GM23248 (cell line): ENCODE measurements at regions not wholly inside any gene's neighbourhood (a gene's known extent, or its start where the extent isn't known, plus 50 kb on each side); places are given as distances from the start of the nearest gene placed in this dataset.

Experiments used
- DNase-seq: peaks from one replicate; pipeline ENCODE4 v3.0.0-alpha.2; 2015
- H2AFZ ChIP-seq: fragments of 200-600 bp; sonication (generic); 2 replicates; pipeline ENCODE4 v1.6.1; 2016; ENCODE audit warnings: antibody characterized with exemption
- H3F3A ChIP-seq: fragments of 200-600 bp; sonication (generic); 2 replicates; pipeline ENCODE4 v1.6.1; 2016; ENCODE audit warnings: mild to moderate bottlenecking, antibody characterized with exemption, mixed run types; ENCODE audit not compliant: insufficient read depth
- H3K27ac ChIP-seq: fragments of 200-600 bp; sonication (generic); 2 replicates; pipeline ENCODE4 v1.5.1; 2016; ENCODE audit warnings: mild to moderate bottlenecking
- H3K27me3 ChIP-seq: fragments of 200-600 bp; sonication (generic); replicated peaks from 2 replicates; pipeline ENCODE4 v1.6.1; 2016; ENCODE audit warnings: mild to moderate bottlenecking; ENCODE audit not compliant: insufficient read depth
- H3K36me3 ChIP-seq: fragments of 200-600 bp; sonication (generic); 2 replicates; pipeline ENCODE4 v1.6.1; 2016; ENCODE audit warnings: low read depth, mild to moderate bottlenecking
- H3K4me1 ChIP-seq: fragments of 200-600 bp; sonication (generic); 2 replicates; pipeline ENCODE4 v1.6.1; 2016; ENCODE audit warnings: mild to moderate bottlenecking; ENCODE audit not compliant: insufficient read depth
- H3K4me2 ChIP-seq: fragments of 200-600 bp; sonication (generic); one replicate; pipeline ENCODE4 v1.6.1; 2016; ENCODE audit warnings: mild to moderate bottlenecking; ENCODE audit not compliant: unreplicated experiment
- H3K4me3 ChIP-seq: fragments of 200-600 bp; sonication (generic); 2 replicates; pipeline ENCODE4 v1.5.1; 2016; ENCODE audit warnings: mild to moderate bottlenecking
- H3K79me2 ChIP-seq: fragments of 200-600 bp; sonication (generic); 2 replicates; pipeline ENCODE4 v1.6.1; 2016; ENCODE audit warnings: mild to moderate bottlenecking; ENCODE audit not compliant: insufficient read depth
- H3K9ac ChIP-seq: fragments of 200-600 bp; sonication (generic); 2 replicates; pipeline ENCODE4 v1.6.1; 2016; ENCODE audit warnings: mild to moderate bottlenecking
- H3K9me2 ChIP-seq: fragments of 200-600 bp; sonication (generic); 2 replicates; pipeline ENCODE4 v1.6.1; 2016; ENCODE audit warnings: mixed run types, mild to moderate bottlenecking, moderate library complexity; ENCODE audit not compliant: insufficient read depth
- H3K9me3 ChIP-seq: fragments of 200-600 bp; sonication (generic); one replicate; pipeline ENCODE4 v1.6.1; 2017; ENCODE audit warnings: low read depth
- H4K20me1 ChIP-seq: fragments of 200-600 bp; sonication (generic); 2 replicates; pipeline ENCODE4 v1.6.0; 2016; ENCODE audit not compliant: insufficient read depth
- EZH2 ChIP-seq: fragments of 200-600 bp; sonication (generic); IDR thresholded peaks from 2 replicates; pipeline ENCODE4 v1.6.1; 2018; ENCODE audit warnings: antibody characterized with exemption, mild to moderate bottlenecking; ENCODE audit not compliant: insufficient read depth, poor library complexity, severe bottlenecking
- EZH2phosphoT487 ChIP-seq: fragments of 200-600 bp; sonication (generic); IDR thresholded peaks from 2 replicates; pipeline ENCODE4 v1.6.1; 2018; ENCODE audit warnings: antibody characterized with exemption, moderate library complexity, mild to moderate bottlenecking, low read depth; ENCODE audit not compliant: insufficient read depth
- WGBS, 2 experiments: methylation state at CpG; one replicate each; pipeline ENCODE4 v1.1.6; 2015 to 2017; ENCODE audit warnings: low lambda C conversion rate in 2 of 2, low coverage in 1 of 2; ENCODE audit errors: missing lambda C conversion rate in 2 of 2; 5-methylcytosine and 5-hydroxymethylcytosine counted together
- in situ Hi-C: fragments of 300-500 bp; cut with MboI; formaldehyde crosslinking; loops from 2 replicates; pipeline ENCODE4 v1.15.0; 2020

DNA sequence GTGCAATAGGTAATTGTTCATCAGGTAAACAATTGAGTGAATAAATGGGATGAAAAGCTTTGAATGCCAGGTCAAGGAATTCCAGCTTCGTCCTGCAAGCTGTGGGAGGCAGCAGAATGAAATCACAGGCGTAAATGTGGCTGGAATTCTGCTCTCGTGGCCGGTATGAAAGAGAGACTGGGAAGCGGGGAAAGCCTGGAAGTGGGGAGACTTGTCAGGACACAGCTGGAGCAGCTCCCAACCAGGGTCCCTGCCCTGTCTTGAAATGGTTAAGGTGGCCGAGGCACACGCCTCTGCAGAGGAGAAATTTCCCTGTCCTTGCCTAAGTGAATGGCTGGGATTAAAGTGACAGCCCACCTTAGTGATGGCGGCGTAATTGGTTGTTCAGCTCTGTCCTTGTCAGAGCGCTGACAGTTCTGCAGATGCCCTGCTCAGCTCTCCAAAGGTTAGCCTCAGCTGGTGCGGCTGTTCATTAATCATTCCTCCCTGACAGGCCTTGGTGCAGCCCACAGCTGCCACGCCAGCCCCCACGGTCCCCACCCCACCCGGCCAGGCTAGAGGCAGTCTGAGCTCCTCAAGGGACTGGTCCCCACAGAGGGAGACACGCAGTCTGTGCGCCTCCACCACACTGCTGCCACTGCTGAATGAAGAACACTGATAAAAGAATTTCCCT lies 398.3 kb upstream of the POU3F1 start:
- Histone ChIP-seq H4K20me1 (no peaks in the 10 kb centered on the region), H3K4me1 (peaks cover 11% of the 10 kb centered on the region), H3K9me2 (no peaks in the 10 kb centered on the region), H3K79me2 (no peaks in the 10 kb centered on the region), H3K4me3 (peak overlapping the region; percentile 40; the same call in 1 of the 2 replicates), H3K27ac (no peak overlapping the region), H2AFZ (no peak overlapping the region), H3K4me2 (peak overlapping the region; percentile 21), H3K36me3 (no peaks in the 10 kb centered on the region), H3K9me3 (no peaks in the 10 kb centered on the region), H3F3A (peaks cover 10% of the 10 kb centered on the region; the same call in 1 of the 2 replicates), H3K9ac (no peak overlapping the region), H3K27me3 (peaks cover 3% of the 10 kb centered on the region; the same call in 1 of the 2 replicates)
- in situ Hi-C loops = no loop called here
- WGBS, 2 experiments = 11 to 14% methylated on average over 16 of the region's 16 CpGs
- TF ChIP-seq EZH2phosphoT487 = no peak
- TF ChIP-seq EZH2 = no peak
- peak; percentile 19 for DNase-seq

GRCh38 chr1:38444311-38444710 lies 397.7 kb upstream of the POU3F1 start:
- Histone ChIP-seq H3K9me2 (no peaks in the 10 kb centered on the region), H4K20me1 (no peaks in the 10 kb centered on the region), H3K9ac (no peak overlapping the region), H3K4me2 (peak overlapping the region; percentile 21), H3F3A (peaks cover 10% of the 10 kb centered on the region; the same call in 1 of the 2 replicates), H2AFZ (no peak overlapping the region), H3K4me3 (peak overlapping the region; percentile 40; the same call in 1 of the 2 replicates), H3K79me2 (no peaks in the 10 kb centered on the region), H3K36me3 (no peaks in the 10 kb centered on the region), H3K9me3 (no peaks in the 10 kb centered on the region), H3K27me3 (peaks cover 3% of the 10 kb centered on the region; the same call in 1 of the 2 replicates), H3K4me1 (peaks cover 11% of the 10 kb centered on the region), H3K27ac (no peak overlapping the region)
- TF ChIP-seq EZH2phosphoT487 (no peak), EZH2 (no peak)
- peak; percentile 80 for DNase-seq
- WGBS, 2 experiments = 1 to 3% methylated on average over 4 of the region's 4 CpGs
- in situ Hi-C loops = no loop called here

- H3K27ac ChIP-seq = no peak overlapping the region
- no peak overlapping the region for H3K4me3 ChIP-seq
- 0 out of 2 replicates have a peak, but pooled peaks cover 3% of the 10 kb centered on the region for H3K27me3 ChIP-seq
- no peaks in the 10 kb centered on the region for H3K36me3 ChIP-seq
- in situ Hi-C loops = no loop called here
- TF ChIP-seq EZH2 (no peak), EZH2phosphoT487 (no peak)
- H3K9me2 ChIP-seq = no peaks in the 10 kb centered on the region
- no peak overlapping the region for H3K9ac ChIP-seq
- H3K9me3 ChIP-seq = no peaks in the 10 kb centered on the region
- H4K20me1 ChIP-seq = no peaks in the 10 kb centered on the region
- no peak overlapping the region for H3K4me2 ChIP-seq
- peaks cover 11% of the 10 kb centered on the region for H3K4me1 ChIP-seq
- H3F3A ChIP-seq = peaks cover 10% of the 10 kb centered on the region; the same call in 1 of the 2 replicates
- H3K79me2 ChIP-seq = no peaks in the 10 kb centered on the region
- no peak for DNase-seq
- no peak overlapping the region for H2AFZ ChIP-seq
Observed at GRCh38 chr1:38440402-38440801, 393.8 kb upstream of the POU3F1 start.

DNA sequence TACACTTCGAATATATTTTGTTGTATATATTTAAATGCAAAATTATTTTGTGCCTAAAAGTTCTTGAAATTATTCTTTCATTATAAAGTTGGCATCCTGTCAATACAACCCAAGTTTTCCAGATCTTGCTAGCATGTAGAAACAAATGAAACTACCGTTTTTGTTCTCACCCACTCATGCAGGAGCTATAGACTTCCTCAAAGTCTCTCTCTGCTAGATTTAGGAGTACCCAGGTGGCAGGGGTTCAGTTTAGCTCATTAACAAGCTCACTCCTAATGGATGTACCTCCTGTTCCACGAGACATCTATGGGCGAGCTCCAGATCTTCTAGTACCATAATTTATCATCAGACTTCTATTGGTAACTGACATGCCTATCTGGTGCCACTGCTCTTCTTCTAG lies 390.2 kb upstream of the POU3F1 start:
- Histone ChIP-seq H4K20me1 (no peaks in the 10 kb centered on the region), H3F3A (no peaks in the 10 kb centered on the region), H3K9me2 (no peaks in the 10 kb centered on the region), H3K36me3 (no peaks in the 10 kb centered on the region), H3K9me3 (no peaks in the 10 kb centered on the region), H3K9ac (no peak overlapping the region), H3K4me2 (no peak overlapping the region), H3K4me3 (no peak overlapping the region), H3K27me3 (0 out of 2 replicates have a peak, but pooled peaks cover 3% of the 10 kb centered on the region), H3K4me1 (no peaks in the 10 kb centered on the region), H3K27ac (no peak overlapping the region), H3K79me2 (no peaks in the 10 kb centered on the region), H2AFZ (no peak overlapping the region)
- in situ Hi-C loops = no loop called here
- TF ChIP-seq EZH2phosphoT487 (no peak), EZH2 (no peak)
- DNase-seq = no peak
- WGBS, 2 experiments = 7 to 10% methylated on average over 4 of the region's 4 CpGs
